Upper lobe of left lung (tissue), 6 donors: ENCODE measurements at regions not wholly inside any gene's neighbourhood (a gene's known extent, or its start where the extent isn't known, plus 50 kb on each side); places are given as distances from the start of the nearest gene placed in this dataset.
A peak's percentile ranks its signal among the peaks of the same experiment; 100 is the strongest.

Experiments used
- ATAC-seq, 2 donors: fragments of 200-7000 bp; cut with Tn5 transposase; one replicate each; pipeline ENCODE4 v1.9.1; 2022; ENCODE audit warnings: mild to moderate bottlenecking in 2 of 2, moderate library complexity in 2 of 2; ENCODE audit not compliant: low FRiP score in 2 of 2
- DNase-seq, 2 donors: peaks; one replicate each; pipeline ENCODE4 v3.0.0-alpha.2; 2019 to 2020
- H3K27ac ChIP-seq, 4 donors: fragments of 200-600 bp; sonication (generic); one replicate each; pipeline ENCODE4 v1.5.1; 2016 to 2019
- H3K27me3 ChIP-seq, 4 donors: fragments of 200-600 bp; sonication (generic); one replicate each; pipeline ENCODE4 v1.5.1; 2017 to 2019
- H3K36me3 ChIP-seq, 4 donors: fragments of 200-600 bp; sonication (generic); one replicate each; pipeline ENCODE4 v1.5.1; 2016 to 2019
- H3K4me1 ChIP-seq, 4 donors: fragments of 200-600 bp; sonication (generic); one replicate each; pipeline ENCODE4 v1.5.1; 2018 to 2019
- H3K4me3 ChIP-seq, 4 donors: fragments of 200-600 bp; sonication (generic); one replicate each; pipeline ENCODE4 v1.5.1; 2017 to 2019; ENCODE audit warnings: mild to moderate bottlenecking in 2 of 4, moderate library complexity in 1 of 4
- H3K9me3 ChIP-seq, 4 donors: fragments of 200-600 bp; sonication (generic); one replicate each; pipeline ENCODE4 v1.5.1; 2018 to 2019
- EP300 ChIP-seq, 4 donors: sonication (generic); formaldehyde crosslinking; IDR thresholded peaks; one replicate each; pipeline ENCODE4 v1.5.1; 2017; ENCODE audit warnings: antibody characterized with exemption in 4 of 4, control low read depth in 2 of 4
- POLR2A ChIP-seq, 4 donors: fragments of 450-650 bp; IDR thresholded peaks; one replicate each; pipeline ENCODE4 v1.5.1; 2016 to 2017; ENCODE audit warnings: antibody characterized with exemption in 4 of 4, mild to moderate bottlenecking in 2 of 4
- POLR2AphosphoS5 ChIP-seq, 2 donors: sonication (generic); formaldehyde crosslinking; IDR thresholded peaks; one replicate each; pipeline ENCODE4 v1.5.1; 2017; ENCODE audit warnings: antibody characterized with exemption in 2 of 2
- WGBS, 2 donors: methylation state at CpG; one replicate each; pipeline ENCODE4 v1.1.5; 2017 to 2018; 5-methylcytosine and 5-hydroxymethylcytosine counted together
- TF ChIP-seq, protein P1 (sequence below), 6 experiments: fragments of 450-650 bp in 4 of 6; fragments of 200-600 bp in 2 of 6; sonication (generic) in 2 of 6; IDR thresholded peaks; one replicate each; pipeline ENCODE4 v1.5.1; 2016 to 2019; ENCODE audit warnings: antibody characterized with exemption in 6 of 6
- donor health status: DM: no; HTN: no; CAD: no; lungs with moderate emphysema.
- donor health status: DM: no; HTN: yes; CAD: no; lungs with severe emphysema.

GRCh38 chr3:177529716-177530335 is 332.5 kb upstream of the TBL1XR1 start:
- ATAC-seq (peak in 1 of 2 donors; percentile 45), DNase-seq (no peak)
- no peaks in the 10 kb centered on the region for H3K27me3 ChIP-seq
- no peak overlapping the region for H3K4me3 ChIP-seq
- no peaks in the 10 kb centered on the region for H3K36me3 ChIP-seq
- H3K9me3 ChIP-seq = no peaks in the 10 kb centered on the region
- peaks cover 0 to 12% (median 4%) of the 10 kb centered on the region in 4 donors for H3K4me1 ChIP-seq
- TF ChIP-seq, protein P1, sequence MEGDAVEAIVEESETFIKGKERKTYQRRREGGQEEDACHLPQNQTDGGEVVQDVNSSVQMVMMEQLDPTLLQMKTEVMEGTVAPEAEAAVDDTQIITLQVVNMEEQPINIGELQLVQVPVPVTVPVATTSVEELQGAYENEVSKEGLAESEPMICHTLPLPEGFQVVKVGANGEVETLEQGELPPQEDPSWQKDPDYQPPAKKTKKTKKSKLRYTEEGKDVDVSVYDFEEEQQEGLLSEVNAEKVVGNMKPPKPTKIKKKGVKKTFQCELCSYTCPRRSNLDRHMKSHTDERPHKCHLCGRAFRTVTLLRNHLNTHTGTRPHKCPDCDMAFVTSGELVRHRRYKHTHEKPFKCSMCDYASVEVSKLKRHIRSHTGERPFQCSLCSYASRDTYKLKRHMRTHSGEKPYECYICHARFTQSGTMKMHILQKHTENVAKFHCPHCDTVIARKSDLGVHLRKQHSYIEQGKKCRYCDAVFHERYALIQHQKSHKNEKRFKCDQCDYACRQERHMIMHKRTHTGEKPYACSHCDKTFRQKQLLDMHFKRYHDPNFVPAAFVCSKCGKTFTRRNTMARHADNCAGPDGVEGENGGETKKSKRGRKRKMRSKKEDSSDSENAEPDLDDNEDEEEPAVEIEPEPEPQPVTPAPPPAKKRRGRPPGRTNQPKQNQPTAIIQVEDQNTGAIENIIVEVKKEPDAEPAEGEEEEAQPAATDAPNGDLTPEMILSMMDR (IDR thresholded peaks at IDR 0.05) = no peak
- TF ChIP-seq POLR2AphosphoS5 (IDR thresholded peaks at IDR 0.05) (no peak), EP300 (IDR thresholded peaks at IDR 0.05) (no peak), POLR2A (IDR thresholded peaks at IDR 0.05) (no peak)
- no peak overlapping the region for H3K27ac ChIP-seq
- WGBS, 2 donors = 81 to 89% methylated on average over 5 of the region's 5 CpGs

DNA sequence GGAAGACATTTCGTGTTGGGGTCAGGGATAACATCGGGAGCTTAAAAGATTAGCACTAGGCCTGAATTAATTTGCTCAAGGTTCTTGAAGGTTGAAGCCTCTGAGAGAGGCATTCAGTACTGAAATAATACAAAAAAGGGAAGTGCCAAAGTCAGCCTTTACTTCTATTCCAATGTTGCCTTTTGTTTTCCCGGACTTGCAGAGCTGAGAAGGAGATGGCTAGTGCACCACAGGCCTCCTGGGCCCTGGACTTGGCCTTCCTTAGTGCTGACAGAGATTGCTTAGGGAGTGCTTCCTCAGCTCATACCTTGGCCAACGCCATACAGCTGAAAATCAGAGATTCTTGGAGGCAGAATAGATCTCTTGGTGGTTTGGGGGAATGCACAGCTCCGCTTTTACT is 333.6 kb upstream of the TBL1XR1 start:
- peaks cover 0 to 11% (median 4%) of the 10 kb centered on the region in 4 donors for H3K4me1 ChIP-seq
- ATAC-seq (peak in 1 of 2 donors; percentile 51), DNase-seq (no peak)
- WGBS, 2 donors = 71 to 85% methylated on average over 5 of the region's 5 CpGs
- no peak overlapping the region for H3K27ac ChIP-seq
- TF ChIP-seq EP300 (IDR thresholded peaks at IDR 0.05) = no peak
- TF ChIP-seq POLR2AphosphoS5 (IDR thresholded peaks at IDR 0.05) = no peak
- TF ChIP-seq, protein P1 (IDR thresholded peaks at IDR 0.05) = no peak
- TF ChIP-seq POLR2A (IDR thresholded peaks at IDR 0.05) = no peak
- H3K4me3 ChIP-seq = no peak overlapping the region
- H3K9me3 ChIP-seq = no peaks in the 10 kb centered on the region
- no peaks in the 10 kb centered on the region for H3K27me3 ChIP-seq
- H3K36me3 ChIP-seq = no peaks in the 10 kb centered on the region

DNA sequence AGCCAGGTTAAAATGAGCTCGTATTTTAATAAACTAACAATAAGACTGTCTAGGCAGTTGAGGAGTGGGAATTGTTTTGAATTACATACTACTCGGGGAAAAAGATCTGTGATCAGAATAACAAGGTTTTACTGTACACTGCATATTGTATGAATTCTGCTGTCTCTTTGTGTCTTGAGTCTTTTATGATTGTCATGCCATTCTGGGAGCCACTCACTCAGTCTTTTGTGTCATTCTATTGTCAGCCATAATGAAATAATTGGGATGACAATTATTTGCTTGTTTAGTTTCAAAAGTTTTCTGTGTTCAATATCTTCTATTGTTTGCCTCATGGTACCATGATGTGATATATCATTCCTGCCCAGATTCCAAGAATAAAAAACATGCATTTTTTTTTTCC is 339.6 kb upstream of the TBL1XR1 start:
- no peaks in the 10 kb centered on the region for H3K9me3 ChIP-seq
- no peak for TF ChIP-seq POLR2A (IDR thresholded peaks at IDR 0.05)
- TF ChIP-seq, protein P1 (IDR thresholded peaks at IDR 0.05) = no peak
- TF ChIP-seq EP300 (IDR thresholded peaks at IDR 0.05) = no peak
- TF ChIP-seq POLR2AphosphoS5 (IDR thresholded peaks at IDR 0.05) = no peak
- H3K4me1 ChIP-seq = peaks cover 16 to 24% (median 19%) of the 10 kb centered on the region in 4 donors
- DNase-seq (no peak), ATAC-seq (no peak)
- 92 to 95% methylated on average over 2 of the region's 2 CpGs for WGBS, 2 donors
- H3K27ac ChIP-seq = no peak overlapping the region
- H3K4me3 ChIP-seq = no peak overlapping the region
- no peaks in the 10 kb centered on the region for H3K36me3 ChIP-seq
- H3K27me3 ChIP-seq = no peaks in the 10 kb centered on the region

DNA sequence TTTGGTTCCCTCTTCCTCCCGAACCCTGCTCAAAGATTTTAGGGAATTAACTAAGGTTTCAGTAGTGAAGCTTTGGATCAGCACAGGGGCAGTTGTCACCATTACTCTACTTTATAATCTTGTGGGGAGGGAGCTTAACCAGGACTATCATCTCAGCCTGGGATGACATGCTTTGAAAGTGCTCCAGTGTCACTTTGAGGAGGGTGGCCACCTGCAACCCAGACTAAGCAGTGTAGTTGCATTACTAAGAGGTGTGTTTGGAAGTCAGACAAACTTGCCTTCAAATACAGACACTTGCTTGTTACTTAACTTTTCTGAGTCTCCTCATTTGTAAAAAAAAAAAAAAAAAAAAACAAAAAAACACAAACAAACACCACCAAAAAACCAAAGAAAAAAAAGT is 340.3 kb upstream of the TBL1XR1 start:
- WGBS, 2 donors = 83 to 96% methylated on average over 1 of the region's 1 CpG
- TF ChIP-seq POLR2AphosphoS5 (IDR thresholded peaks at IDR 0.05) = no peak
- no peak for TF ChIP-seq POLR2A (IDR thresholded peaks at IDR 0.05)
- no peak for TF ChIP-seq EP300 (IDR thresholded peaks at IDR 0.05)
- TF ChIP-seq, protein P1 (IDR thresholded peaks at IDR 0.05) = no peak

More for the DNA sequence above, 340.3 kb upstream of the TBL1XR1 start:
- Histone ChIP-seq H3K27me3 (no peaks in the 10 kb centered on the region), H3K4me3 (no peak overlapping the region), H3K9me3 (no peaks in the 10 kb centered on the region), H3K36me3 (no peaks in the 10 kb centered on the region), H3K27ac (no peak overlapping the region), H3K4me1 (peaks cover 16 to 24% (median 19%) of the 10 kb centered on the region in 4 donors)
- DNase-seq = no peak
- no peak for ATAC-seq
